DOHH2 (cell line): ENCODE measurements at regions not wholly inside any gene's neighbourhood (a gene's known extent, or its start where the extent isn't known, plus 50 kb on each side); places are given as distances from the start of the nearest gene placed in this dataset.

ENCODE experiments used
- CTCF ChIP-seq: fragments of 200-600 bp; sonication (generic); IDR thresholded peaks from one replicate; pipeline ENCODE4 v1.5.1; 2014; ENCODE audit warnings: antibody characterized with exemption, mild to moderate bottlenecking, low read depth, low read length; ENCODE audit not compliant: poor library complexity, severe bottlenecking
- EZH2phosphoT487 ChIP-seq: fragments of 200-600 bp; sonication (generic); IDR thresholded peaks from 2 replicates; pipeline ENCODE4 v1.6.1; 2017; ENCODE audit warnings: borderline replicate concordance, mild to moderate bottlenecking, antibody characterized with exemption, low read length, moderate library complexity, mixed read lengths

- TF ChIP-seq CTCF, result no peak
- TF ChIP-seq EZH2phosphoT487, result no peak
These were observed 208.9 kb downstream of the RBFOX3 start for GRCh38 chr17:79401704-79402674.
